ENCODE measurements at regions not wholly inside any gene's neighbourhood (a gene's known extent, or its start where the extent isn't known, plus 50 kb on each side); places are given as distances from the start of the nearest gene placed in this dataset.
"Not testable (repeated sequence)": the region's sequence is repeated elsewhere in the genome, so short reads cannot be mapped to it uniquely, and the experiment has no call there.

DNA sequence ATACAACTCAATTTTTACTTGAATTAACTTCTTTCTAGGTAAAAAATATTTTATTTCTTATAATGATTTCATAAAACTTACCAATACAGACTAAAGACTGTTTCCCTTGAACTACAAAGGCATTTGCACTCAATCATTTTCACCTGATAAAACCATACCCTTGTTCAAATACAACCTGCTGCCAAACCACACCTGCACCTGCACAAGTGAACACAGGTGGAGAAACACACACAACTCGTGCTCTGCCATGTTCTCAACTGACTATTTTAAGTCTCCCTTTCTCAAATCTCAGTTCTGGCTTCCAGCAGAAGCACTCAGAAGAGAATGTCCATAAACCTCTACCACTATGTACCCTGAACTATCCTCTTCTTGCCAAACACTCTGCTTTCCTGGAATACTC, 1892.1 kb downstream of the MAT2B start:
- H3K27ac ChIP-seq = no peak overlapping the region
- no peak for TF ChIP-seq CTCF (conservative IDR thresholded peaks at IDR 0.05)

- no peak overlapping the region for H3K27ac ChIP-seq
- no peak for TF ChIP-seq CTCF (conservative IDR thresholded peaks at IDR 0.05)
Observed at GRCh38 chr5:165400086-165400485, 1894.7 kb downstream of the MAT2B start.

DNA sequence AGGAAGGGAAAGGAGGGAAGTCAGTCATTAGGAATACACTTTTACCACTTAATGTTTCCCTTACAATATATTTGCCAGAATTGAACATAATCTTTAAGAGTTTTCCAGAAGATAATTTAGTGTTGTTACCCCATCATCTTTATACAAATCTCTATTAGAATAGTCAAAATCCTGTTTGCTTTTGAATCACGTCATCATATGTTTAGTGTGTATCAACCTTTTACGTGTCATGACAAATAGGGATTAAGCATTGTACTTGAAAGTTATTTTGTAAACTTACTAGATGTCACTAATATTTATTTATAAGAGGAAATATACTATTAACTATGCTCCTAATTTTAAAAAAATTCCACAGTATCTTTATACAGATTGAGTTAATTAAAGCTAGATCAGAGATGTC, 1899.5 kb downstream of the MAT2B start:
- no peak overlapping the region for H3K27ac ChIP-seq
- no peak for TF ChIP-seq CTCF (conservative IDR thresholded peaks at IDR 0.05)

- no peak overlapping the region for H3K27ac ChIP-seq
- TF ChIP-seq CTCF (conservative IDR thresholded peaks at IDR 0.05) = no peak
Observed at GRCh38 chr5:165405340-165405739, 1899.9 kb downstream of the MAT2B start.

DNA sequence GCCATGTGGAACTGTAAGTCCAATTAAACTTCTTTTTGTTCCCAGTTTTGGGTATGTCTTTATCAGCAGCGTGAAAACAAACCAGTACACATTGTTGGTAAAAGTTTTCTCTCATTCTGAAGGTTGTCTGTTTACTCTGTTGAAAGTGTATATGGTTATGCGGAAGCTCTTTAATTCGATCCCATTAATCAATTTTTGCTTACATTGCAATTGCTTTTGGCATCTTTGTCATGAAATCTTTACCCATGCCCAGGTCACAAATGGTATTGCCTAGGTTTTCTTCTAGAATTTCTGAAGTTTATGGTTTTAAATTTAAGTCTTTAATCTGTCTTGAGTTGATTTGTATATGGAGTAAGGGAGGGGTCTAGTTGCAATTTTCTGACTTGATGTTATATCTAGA, 1901.9 kb downstream of the MAT2B start:
- TF ChIP-seq CTCF (conservative IDR thresholded peaks at IDR 0.05) = no peak
- H3K27ac ChIP-seq = no peak overlapping the region

DNA sequence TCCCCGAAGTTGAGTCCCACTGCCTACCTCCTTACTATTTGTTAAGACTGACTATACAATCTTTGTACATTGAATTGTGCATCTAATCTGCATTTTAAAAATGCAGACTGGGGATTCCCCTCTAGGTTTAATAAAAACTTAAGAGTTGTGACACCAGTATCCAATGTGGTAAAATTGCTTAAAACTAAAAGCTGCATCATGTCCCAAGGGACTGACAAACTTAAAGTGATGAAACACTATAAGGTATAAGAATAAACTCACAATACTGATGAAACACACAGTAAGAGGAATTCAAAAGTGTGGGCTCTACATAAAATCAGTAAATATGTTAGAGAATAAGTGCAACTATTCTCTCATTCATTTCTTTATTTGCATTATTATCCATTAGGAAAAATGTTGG, 1905.1 kb downstream of the MAT2B start:
- no peak for TF ChIP-seq CTCF (conservative IDR thresholded peaks at IDR 0.05)
- H3K27ac ChIP-seq = no peak overlapping the region

DNA sequence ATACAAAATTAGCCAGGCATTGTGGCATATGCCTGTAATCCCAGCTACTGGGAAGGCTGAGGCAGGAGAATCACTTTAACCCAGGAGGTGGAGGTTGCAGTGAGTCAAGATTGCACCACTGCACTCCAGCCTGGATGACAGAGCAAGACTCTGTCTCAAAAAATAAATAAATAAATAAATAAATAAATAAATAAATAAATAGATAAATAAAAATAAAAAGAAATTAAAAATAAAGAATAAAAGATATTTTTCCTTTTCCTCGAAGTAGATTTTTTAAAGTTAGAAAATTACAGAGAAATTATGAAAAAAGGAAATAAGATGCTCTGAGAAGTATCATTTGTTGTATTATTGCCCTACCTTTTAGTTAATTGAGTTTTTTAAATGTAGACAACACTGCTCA, 1906.1 kb downstream of the MAT2B start:
- not testable (repeated sequence) for H3K27ac ChIP-seq

DNA sequence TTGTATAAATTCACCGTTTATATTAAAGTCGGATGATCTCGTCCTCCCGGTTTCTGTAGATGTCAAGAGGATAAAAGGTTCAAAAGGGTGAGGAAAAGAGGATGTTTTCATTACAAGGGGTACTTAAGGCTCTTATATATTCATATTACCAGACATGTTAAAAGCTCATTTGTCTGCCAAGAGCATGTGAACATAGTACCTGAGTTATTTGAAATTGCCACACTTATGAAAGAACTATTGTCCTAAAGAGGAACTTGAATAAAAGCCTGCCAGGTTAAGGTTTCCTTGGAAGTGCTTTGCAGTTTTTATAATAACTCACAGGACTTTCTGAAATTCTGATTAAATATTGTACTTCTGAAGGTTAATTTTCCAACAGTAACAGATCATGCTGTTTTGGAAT, 1915.1 kb downstream of the MAT2B start:
- H3K27ac ChIP-seq = no peak overlapping the region
- no peak for TF ChIP-seq CTCF (conservative IDR thresholded peaks at IDR 0.05)
